ENCODE measurements at regions not wholly inside any gene's neighbourhood (a gene's known extent, or its start where the extent isn't known, plus 50 kb on each side); places are given as distances from the start of the nearest gene placed in this dataset.
A peak's percentile ranks its signal among the peaks of the same experiment; 100 is the strongest.
"Not testable (repeated sequence)": the region's sequence is repeated elsewhere in the genome, so short reads cannot be mapped to it uniquely, and the experiment has no call there.

DNA sequence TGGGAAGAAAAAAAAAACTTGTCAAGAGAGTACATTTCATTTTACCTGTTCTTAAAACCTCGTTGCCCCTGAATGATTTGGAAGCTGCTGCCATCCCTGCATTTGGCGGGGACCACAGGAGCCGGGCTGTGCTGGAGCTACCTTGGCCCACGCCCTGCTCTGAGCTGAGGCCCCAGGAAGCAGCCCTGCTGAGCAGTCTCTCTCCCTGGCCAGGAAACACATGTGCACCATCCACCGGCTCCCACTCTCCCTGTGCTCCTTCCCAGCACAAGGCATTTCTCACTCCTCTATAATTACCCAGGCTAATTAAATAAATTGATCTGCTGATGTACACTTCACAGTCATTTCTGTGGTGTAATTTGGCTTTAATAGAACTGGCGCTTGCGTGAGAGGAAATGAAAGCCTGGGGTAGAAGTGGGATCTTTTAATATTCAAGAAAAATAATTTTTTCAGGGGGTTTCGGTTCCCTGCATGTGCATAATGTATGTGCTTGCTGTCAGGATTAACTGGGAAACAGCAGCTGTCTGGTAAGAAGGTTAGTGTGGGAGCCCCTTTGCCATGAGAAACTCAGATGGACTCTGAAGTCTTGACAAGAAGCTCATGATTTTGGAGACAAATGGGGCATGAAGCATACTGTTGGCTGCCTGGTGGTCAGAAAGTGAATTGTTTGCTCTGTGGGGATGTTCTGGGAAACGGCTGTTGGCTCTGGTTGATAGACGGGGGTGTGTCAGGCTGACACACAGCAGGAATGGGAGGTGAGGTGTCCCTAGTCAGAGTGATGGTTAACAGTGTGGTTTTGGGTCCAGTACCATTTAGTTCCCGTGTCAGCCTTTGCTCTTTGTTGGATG, 252.3 kb upstream of the EEF2KMT start:
- DNase-seq: peak in 3 of 56 donors; percentile 2 to 27 (median 7)

DNA sequence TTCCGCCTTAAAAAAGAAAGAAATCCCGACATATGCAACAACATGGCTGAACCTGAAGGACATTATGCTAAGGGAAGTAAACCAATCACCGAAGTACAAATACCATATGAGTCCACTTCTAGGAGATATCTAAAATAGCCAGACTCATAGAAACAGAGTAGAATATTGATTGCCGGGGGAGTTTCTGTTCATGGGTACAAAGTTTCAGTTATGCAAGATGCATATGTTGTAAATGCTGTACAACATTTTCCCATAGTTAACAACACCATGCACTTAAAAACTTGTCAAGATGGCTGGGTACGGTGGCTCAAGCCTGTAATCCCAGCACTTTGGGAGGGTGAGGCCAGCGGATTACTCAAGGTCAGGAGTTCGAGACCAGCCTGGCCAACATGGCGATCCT, 251.5 kb upstream of the EEF2KMT start:
- DNase-seq: no peak

DNA sequence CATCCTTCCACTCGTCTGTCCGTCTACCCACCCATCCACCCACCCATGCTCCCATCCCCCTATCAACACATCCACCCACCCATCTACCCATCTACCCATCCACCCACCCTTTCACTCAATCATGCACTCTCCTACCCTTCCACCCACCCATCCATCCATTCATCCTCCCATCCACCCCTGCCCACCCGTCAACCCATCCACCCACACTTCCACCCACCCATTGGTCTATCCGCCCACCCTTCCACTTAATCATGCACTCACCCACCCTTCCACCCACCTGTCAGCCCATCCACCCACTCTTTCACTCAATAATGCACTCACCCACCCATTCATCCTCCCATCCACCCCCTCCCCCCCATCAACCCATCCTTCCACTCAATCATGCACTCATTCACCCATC, 250.0 kb upstream of the EEF2KMT start:
- DNase-seq: no peak

DNA sequence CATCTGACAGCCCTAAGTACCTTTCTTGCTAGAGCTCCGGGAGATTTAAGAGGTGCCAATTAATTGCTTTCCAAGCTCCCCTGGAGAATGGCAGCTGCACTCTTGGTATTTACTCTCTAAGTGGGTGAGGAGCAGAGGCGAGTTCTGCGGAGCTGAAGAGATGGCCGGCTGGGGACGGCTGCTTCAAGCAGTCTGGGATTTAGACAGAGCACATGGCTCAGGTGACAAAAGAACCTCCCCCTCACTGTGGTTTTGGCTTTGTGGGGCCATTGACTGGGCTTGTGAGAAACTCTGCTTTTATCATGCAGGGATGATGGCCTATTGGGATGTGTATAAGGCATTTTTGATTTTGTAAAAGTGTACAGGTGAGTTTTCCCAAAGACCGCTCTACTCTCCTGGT, 239.3 kb upstream of the EEF2KMT start:
- DNase-seq: no peak

DNA sequence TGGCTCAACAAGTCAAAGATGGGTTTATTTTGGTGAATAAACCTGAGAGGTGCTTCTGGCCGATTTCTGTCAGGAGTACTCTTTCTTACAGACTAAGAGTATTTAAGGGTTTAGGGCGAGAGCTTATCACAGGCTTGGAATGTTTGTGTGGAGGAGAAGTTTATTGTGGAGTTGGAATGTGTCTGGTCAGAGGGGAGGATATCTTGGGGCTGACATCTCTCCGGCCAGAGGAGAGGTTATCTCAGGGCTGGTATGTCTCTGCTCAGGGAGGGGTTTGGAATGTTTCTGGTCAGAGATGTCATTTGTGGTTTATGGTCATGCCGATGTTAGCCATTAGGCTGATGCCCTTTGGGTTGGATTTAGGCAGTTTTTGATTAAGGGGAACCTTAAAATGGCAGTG, 236.4 kb upstream of the EEF2KMT start:
- no peak for DNase-seq

DNA sequence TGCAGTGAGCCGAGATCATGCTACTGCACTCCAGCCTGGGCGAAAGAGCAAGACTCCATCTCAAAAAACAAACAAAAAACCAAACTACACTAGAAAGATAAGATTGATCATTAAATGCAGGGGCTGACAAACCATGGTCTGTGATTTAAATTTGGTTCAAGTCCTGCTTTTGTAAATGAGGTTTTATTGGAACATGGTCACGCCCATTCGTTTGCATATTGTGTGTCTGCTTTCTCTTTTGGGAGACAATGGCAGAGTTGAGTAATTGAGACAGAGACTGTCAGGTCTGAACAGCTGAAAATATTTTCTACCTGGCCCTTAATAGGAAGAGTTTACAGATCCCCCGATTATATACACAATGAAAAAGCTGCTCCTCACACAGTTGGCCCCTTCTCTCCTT, 235.5 kb upstream of the EEF2KMT start:
- no peak for DNase-seq

DNA sequence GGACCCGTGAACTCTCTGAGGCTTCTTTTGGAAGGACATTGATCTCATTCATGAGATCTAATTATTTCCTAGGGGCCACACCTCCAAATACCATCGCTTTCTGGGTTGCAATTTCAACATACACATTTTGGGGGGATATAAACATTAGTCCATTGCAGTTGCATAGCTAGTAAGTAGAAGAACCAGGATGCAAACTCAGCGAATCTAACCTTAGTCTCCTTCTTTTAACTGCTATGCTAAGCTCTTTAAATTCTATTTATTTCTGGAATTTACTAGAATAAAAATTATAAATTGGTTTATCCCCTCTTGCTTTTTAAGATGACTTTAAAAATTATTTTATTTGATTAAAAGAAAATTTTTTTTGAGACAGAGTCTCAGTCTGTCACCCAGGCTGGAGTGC, 232.5 kb upstream of the EEF2KMT start:
- no peak for DNase-seq

DNA sequence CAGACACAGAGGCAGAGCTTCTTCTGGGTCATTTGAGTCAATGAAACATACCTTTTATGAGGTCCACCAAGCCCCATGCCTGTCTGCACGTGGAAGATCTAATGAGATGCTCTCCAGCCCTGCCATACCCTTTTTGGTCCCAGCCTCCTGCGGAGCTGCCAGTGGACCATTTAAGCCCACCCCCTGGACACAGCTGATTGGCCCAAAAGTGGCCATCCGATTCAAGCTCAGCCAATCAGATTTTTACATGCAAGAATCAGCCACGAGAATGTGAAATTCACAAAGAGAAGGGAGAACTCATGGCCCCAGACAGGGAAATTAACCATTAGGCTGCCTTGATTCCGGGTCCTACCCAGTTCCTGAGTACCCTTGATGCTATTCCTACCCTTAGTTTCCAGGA, 231.0 kb upstream of the EEF2KMT start:
- no peak for DNase-seq

DNA sequence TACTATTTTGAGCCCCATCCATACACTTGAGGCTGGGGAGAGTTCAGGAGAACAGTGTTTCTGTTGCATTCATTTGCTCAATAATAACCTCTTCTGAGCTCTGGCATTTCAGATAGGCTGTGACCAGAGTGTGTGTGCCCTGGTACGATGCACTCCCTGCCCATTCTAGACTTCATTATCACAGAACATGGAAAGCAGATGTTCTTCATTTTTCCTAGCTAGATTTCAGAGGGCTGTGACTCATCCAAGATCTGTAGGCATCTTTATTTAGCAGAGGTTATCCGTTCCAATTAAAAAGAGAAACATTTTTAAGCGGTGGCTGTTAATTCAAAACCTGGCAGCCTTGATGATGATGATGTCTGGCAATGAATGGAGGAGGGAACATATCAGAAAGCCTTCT, 228.8 kb upstream of the EEF2KMT start:
- no peak for DNase-seq

DNA sequence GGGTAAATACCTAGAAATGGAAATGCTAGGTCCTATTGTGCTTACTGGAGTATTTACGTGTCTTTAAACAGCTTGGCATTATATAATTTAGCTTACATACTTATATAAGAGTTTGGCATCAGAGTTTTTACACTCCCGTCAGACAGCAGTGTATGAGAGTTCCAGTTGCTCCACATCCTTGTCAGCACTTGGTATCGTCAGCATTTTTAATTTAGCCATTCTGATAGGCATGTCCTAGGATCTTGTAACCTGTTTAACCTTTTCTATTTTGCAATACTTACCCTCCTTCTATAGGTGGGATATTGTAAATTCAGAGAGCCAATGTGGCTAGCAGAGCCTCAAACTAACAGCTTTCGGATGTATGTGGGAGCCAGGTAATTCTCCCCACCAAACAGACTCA, 228.3 kb upstream of the EEF2KMT start:
- no peak for DNase-seq

DNA sequence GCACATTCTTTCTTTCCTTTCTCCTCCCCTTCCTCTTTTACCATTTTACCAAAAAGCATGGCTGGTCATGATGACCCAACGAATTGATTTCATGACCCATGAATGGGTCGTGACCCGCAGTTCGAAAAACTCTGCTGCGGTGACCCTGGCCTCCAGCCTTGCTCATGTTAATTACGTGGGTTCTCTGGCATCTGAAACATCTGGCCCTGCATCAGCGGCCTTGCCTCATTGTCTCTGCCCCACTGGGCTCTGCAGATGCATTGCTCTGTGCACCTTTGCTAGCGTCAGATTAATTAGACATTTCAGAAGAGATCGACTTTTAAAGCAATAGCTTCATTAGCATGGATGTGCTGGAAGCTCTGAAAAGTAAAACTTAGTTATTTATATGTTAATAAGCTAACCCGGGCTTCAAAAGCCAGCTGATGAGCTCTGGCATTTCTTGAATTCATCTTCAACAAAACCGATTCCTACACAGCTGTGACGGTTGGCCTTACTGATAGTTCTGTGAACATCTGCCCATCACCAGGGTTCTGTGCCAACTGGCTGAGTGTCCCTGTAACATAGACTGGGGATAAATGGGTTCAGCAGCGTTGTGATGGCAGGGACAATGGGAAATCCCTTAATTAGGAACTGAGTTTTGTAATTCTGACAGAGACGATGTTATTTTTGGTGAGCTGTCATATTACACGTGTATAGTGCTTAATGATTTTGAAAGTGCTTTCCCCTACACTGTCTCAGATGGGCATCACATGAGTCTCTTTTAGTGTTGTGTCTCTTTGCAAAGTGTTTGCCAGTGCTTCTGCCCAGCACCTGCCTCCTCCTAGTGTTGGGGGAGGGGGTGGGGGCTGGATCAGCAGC, 225.9 kb upstream of the EEF2KMT start:
- peak in 1 of 56 donors; percentile 22 for DNase-seq

DNA sequence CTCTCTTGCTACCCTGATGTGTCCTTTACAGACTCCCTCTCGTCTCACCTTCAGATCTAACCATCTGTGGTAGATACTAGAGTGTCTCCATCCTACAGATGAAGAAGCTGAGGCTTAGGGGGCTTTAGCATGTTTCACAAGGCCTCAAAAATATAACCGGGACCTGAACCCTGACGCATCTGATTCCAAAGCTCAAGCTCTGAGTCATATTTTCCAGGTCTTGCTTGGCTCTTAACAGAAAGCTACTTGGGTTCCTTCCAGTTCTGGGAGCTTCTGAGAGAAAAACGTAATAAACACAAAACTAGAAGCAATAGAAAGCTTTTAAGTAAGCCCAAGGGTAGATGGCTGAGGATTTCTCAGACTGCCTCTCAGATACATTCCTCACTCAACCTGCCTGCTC, 224.3 kb upstream of the EEF2KMT start:
- DNase-seq: peak in 1 of 56 donors; percentile 2

DNA sequence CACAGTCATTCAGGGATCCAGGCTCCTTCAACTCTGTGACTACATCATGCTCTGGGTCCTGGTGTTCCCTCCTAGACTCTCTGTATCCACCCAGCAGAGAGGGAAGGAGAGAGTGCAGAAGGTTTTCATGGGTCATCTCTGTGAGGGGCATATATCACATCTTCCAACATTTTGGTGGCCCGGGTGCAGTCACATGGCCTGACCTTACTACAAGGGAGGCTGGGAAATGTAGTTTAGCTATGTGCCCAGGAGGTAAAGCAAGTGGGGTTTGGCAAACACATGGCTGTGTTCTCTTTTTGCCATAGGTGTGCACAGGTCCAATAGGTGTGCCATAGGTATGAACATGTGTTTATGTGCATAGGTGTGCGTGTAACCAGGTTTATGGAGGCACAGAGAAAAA, 222.2 kb upstream of the EEF2KMT start:
- DNase-seq: no peak

DNA sequence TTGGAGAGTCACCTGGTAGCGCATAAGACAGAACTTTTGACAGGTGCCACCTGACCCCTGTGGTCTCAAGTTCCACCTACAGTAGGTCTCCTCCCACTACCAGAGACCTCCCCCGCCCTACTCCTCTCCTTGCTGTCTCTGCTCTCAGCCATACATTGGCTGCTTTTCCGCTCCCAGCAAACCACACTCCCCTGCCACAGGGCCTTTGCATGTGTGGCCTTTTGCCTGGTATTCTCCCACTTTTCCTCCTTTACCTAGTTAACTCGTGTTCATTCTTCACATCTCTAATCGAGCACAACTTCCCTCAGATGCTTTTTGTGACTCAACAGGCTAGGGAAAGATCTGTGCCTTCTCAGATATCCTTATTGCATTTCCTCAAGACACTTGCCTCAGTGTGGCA, 218.3 kb upstream of the EEF2KMT start:
- DNase-seq: no peak

DNA sequence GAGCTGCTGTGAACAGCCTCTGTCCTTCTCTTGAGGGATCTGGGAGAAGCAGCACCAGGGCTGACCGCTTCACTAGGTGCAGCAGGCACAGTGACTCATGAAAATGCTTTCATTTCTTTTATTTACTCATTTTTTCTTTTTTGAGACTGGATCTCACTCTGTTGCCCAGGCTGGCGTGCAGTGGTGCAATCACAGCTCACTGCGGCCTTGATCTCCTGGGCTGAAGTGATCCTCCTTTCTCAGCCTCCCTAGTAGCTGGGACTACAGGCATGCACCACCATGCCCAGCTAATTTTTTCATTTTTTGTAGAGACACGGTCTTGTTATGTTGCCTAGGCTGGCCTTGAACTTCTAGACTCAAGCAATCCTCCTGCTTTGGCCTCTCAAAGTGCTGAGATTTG, 216.8 kb upstream of the EEF2KMT start:
- DNase-seq: no peak

DNA sequence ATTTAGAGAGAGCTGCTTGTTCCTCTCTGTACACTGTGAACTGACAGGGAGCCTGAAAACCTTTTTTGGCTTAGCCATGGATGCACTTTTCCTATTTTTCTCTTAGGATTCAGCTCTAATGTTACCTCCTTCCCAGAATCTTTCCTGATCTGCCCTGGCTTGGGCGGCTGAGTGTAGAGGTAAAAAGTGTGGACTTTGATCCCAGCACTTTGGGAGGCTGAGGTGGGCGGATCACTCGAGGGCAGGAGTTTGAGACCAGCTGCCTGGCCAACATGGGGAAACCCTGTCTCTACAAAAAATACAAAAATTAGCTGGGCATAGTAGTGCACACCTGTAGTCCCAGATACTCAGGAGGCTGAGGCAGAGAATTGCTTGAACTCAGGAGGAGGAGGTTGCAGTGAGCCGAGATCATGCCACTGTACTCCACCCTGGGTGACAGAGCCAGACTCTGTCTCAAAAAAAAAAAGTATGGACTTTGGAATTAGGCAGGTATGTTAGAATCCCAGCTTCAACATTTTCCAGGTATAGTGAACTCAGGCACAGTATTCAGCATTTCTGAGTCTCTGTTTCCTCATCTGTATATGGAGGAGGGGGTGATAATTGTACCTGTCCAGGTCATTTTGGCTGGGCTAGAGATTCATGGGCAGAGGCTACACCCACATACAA, 212.5 kb upstream of the EEF2KMT start:
- DNase-seq: no peak

DNA sequence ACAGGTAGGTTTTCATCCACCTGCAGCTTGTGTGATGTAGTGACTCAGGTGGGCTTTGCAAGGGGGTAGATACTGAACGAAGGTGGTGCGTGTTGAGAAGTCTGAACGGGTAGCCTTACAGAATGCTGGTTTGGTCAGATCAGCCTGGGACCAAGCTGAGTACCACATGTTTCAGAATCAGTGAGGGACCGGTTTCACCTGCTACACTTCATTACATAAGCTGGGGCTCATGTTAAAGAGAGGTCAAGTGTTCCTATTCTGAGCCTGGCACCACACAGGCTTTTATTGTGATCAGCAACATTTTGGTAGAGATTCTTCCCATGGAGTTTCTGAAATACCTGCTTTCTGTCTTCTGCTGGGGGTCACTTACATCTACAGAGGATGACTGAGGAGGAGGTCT, 207.4 kb upstream of the EEF2KMT start:
- no peak for DNase-seq

DNA sequence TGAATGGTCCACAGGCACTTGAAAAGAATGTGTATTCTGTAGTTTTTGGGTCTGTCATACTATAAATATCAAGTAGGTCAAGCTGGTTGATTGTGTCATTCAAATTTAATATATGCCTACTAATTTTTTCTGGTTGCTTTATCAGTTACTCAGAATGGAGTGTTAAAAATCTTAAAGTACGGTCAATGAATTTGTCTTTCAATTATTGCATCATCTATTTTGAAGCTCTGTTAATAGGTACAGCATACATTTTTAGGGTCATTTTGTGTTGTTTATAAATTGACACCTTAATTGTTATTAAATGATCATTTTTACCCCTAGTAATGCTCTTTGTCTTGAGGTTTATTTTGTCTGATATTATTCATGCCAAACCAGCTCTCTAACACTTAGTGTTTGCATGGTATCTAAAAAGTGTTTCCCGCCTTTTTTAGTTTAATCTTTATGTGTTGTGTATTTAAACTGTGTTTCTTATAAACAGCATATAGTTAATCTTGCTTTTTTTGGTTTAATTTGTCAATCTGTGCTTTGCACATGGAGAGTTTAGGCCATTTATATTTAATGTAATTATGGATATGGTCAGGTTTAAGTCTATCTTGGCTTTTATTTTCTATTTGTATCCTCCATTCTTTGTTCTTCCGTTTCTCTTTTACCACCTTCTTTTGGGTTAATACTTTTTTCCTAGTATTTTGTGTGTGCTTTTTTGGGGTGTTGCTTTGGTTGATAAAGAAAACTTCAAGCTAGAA, 204.9 kb upstream of the EEF2KMT start:
- DNase-seq: no peak

DNA sequence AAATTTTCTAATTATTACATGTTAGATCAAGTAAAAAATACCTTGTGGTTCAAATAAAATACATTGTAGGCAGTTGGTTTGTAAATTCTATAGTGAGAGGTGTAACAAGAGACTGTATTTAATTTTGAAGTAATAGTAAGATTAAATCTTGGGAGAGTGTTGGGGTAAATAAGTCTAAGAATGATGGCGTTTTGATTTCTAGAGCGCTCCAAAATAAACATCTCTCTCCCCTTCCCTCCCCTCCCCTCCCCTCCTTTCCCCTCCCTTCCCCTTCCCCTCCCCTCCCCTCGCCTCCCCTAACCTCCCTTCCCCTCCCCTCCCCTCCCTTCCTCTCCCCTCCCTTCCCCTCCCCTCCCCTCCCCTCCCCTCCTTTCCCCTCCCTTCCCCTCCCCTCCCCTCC, 200.6 kb upstream of the EEF2KMT start:
- DNase-seq: no peak

DNA sequence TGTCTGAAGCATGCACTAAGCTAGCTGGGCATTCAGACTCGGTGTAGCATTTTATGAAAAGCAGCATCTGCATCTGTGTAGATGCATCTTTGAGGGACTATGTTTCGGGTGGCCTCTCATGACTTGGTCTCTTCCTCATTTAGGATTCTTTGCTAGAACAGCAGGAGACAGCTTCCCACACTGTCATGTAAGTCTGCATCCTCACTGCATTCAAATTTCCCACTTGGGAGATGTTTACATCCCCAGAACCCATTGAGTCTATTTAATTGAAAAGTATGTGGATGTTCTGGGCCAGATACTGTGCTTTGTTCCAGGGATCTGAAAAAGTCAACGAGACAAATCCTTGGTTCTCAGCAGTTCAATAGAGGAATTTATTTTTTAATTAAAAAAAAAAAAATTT, 198.6 kb upstream of the EEF2KMT start:
- no peak for DNase-seq

DNA sequence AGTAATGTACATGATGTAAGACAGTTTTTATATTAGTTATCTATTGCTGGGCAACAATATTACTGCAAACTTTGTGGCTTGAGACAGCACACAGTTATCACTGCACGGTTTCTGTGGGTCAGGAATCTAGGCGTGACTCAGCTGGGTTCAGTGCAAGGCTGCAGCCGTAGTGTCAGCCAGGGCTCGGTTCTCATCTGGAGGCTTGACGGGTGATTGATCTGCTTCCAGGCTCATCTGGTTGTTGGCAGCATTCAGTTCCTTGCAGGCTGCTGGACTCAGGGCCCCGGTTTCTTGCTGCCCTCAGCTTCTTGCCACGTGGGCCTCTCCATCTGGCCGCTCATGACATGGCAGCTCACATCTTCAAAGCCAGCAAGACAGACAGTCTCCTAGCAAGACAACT, 197.7 kb upstream of the EEF2KMT start:
- not testable (repeated sequence) for DNase-seq

All from nucleus accumbens (tissue), 56 donors.